HCT116 (cell line): ENCODE measurements at regions not wholly inside any gene's neighbourhood (a gene's known extent, or its start where the extent isn't known, plus 50 kb on each side); places are given as distances from the start of the nearest gene placed in this dataset.

Experiments
- ATAC-seq: fragments of 200-7000 bp; cut with Tn5 transposase; 2 replicates; pipeline ENCODE4 v1.9.1; 2020; ENCODE audit warnings: mild to moderate bottlenecking, moderate library complexity
- BruUV-seq: library from RNA; stranded (reverse); fragments of 400-500 nt; replicated peaks from 2 replicates; lab custom pipeline; 2021; lab: Mats Ljungman, UMichigan
- CTCF ChIA-PET: fragments of 300-600 bp; sonication (Branson Sonifier 250); formaldehyde crosslinking; loops from one replicate; lab custom pipeline; 2021; ENCODE audit warnings: antibody characterized with exemption; lab: Charles Lee
- POLR2A ChIA-PET: fragments of 300-600, 350-600 bp; sonication (Branson Sonifier 250); formaldehyde crosslinking; loops from one replicate; lab custom pipeline; 2021; ENCODE audit warnings: antibody characterized with exemption; lab: Charles Lee
- RAD21 ChIA-PET, 2 experiments: fragments of 300-600 bp; sonication (Branson Sonifier 250); formaldehyde crosslinking; loops; one replicate each; lab custom pipeline; 2023; ENCODE audit warnings: low total read pairs in 2 of 2; ENCODE audit not compliant: uncharacterized antibody in 2 of 2, unreplicated experiment in 2 of 2, low non-redundant PET in 1 of 2; lab: Charles Lee
- DNase-seq: peaks from one replicate; pipeline ENCODE4 v3.0.0-alpha.2; 2010; ENCODE audit warnings: low read depth, low spot score
- H2AFZ ChIP-seq: fragments of 200-600 bp; shearing (Covaris generic), sonication (generic); 2 replicates; pipeline ENCODE4 v1.6.1; 2017; ENCODE audit warnings: low read depth, mixed run types, mixed read lengths, antibody characterized with exemption, low read length; ENCODE audit not compliant: poor library complexity, severe bottlenecking
- H3K27ac ChIP-seq: 2 replicates; pipeline ENCODE4 v1.5.1; 2012; ENCODE audit warnings: low read depth, low read length
- H3K27me3 ChIP-seq: fragments of 200-600 bp; sonication (generic); 2 replicates; pipeline ENCODE4 v1.6.1; 2016; ENCODE audit warnings: mixed run types, low read length, mixed read lengths; ENCODE audit not compliant: insufficient read depth
- H3K36me3 ChIP-seq, 2 experiments: fragments of 200-500 bp in 1 of 2; fragments of 200-600 bp in 1 of 2; sonication (Bioruptor generic) in 1 of 2; sonication (generic) in 1 of 2; 2 replicates each; pipeline versions ENCODE4 v1.5.1 to v1.6.1; 2014 to 2016; ENCODE audit warnings: low read length in 2 of 2, inconsistent platforms in 1 of 2, mixed read lengths in 1 of 2, mixed run types in 1 of 2; ENCODE audit not compliant: insufficient read depth in 2 of 2, control insufficient read depth in 1 of 2
- H3K4me1 ChIP-seq, 2 experiments: fragments of 200-600 bp in 1 of 2; sonication (generic) in 1 of 2; 2 replicates each; pipeline versions ENCODE4 v1.5.1 to v1.6.1; 2012 to 2017; ENCODE audit warnings: low read length in 2 of 2, inconsistent platforms in 1 of 2, mild to moderate bottlenecking in 1 of 2, mixed read lengths in 1 of 2, mixed run types in 1 of 2, moderate library complexity in 1 of 2; ENCODE audit not compliant: insufficient read depth in 2 of 2, control insufficient read depth in 1 of 2
- H3K4me2 ChIP-seq: fragments of 200-600 bp; sonication (generic); 2 replicates; pipeline ENCODE4 v1.6.1; 2017; ENCODE audit warnings: mixed run types, low read length, mixed read lengths
- H3K4me3 ChIP-seq, 2 experiments: fragments of 200-600 bp in 1 of 2; sonication (generic) in 1 of 2; replicated peaks in 1 of 2; 2 replicates each; pipeline ENCODE4 v1.5.1; 2011 to 2016; ENCODE audit warnings: low read length in 2 of 2, control low read depth in 1 of 2, low read depth in 1 of 2, mild to moderate bottlenecking in 1 of 2, mixed read lengths in 1 of 2, mixed run types in 1 of 2
- H3K79me2 ChIP-seq: fragments of 200-600 bp; sonication (generic); 2 replicates; pipeline ENCODE4 v1.6.1; 2017; ENCODE audit warnings: mild to moderate bottlenecking, mixed run types, low read length, moderate library complexity, mixed read lengths; ENCODE audit not compliant: insufficient read depth
- H3K9ac ChIP-seq: fragments of 200-600 bp; sonication (generic); 2 replicates; pipeline ENCODE4 v1.6.1; 2016; ENCODE audit warnings: low read length, mixed read lengths
- H3K9me2 ChIP-seq: fragments of 200-600 bp; sonication (generic), shearing (Covaris generic); 2 replicates; pipeline ENCODE4 v1.6.1; 2017; ENCODE audit warnings: mixed run types, mild to moderate bottlenecking, moderate library complexity; ENCODE audit not compliant: insufficient read depth
- H3K9me3 ChIP-seq, 2 experiments: fragments of 200-500 bp in 1 of 2; fragments of 200-600 bp in 1 of 2; sonication (Bioruptor generic) in 1 of 2; sonication (generic) in 1 of 2; 2 replicates each; pipeline ENCODE4 v1.6.1; 2014 to 2017; ENCODE audit warnings: low read length in 2 of 2, mixed read lengths in 2 of 2, inconsistent platforms in 1 of 2, low read depth in 1 of 2, mild to moderate bottlenecking in 1 of 2, mixed run types in 1 of 2, moderate library complexity in 1 of 2; ENCODE audit not compliant: control insufficient read depth in 1 of 2, insufficient read depth in 1 of 2
- H4K20me1 ChIP-seq: fragments of 200-600 bp; sonication (generic), shearing (Covaris generic); 2 replicates; pipeline ENCODE4 v1.6.1; 2017; ENCODE audit warnings: mixed run types, mild to moderate bottlenecking, moderate library complexity; ENCODE audit not compliant: insufficient read depth
- EGR1 ChIP-seq: IDR thresholded peaks from 2 replicates; pipeline ENCODE4 v1.6.1; 2012; ENCODE audit warnings: low read depth
- ELF1 ChIP-seq: IDR thresholded peaks from 2 replicates; pipeline ENCODE4 v1.6.1; 2012; ENCODE audit warnings: low read depth, borderline replicate concordance
- EZH2 ChIP-seq: fragments of 200-600 bp; sonication (generic); IDR thresholded peaks from 2 replicates; pipeline ENCODE4 v1.6.1; 2017; ENCODE audit warnings: antibody characterized with exemption, mixed run types
- JUND ChIP-seq: IDR thresholded peaks from 2 replicates; pipeline ENCODE4 v1.6.1; 2012
- POLR2A ChIP-seq: IDR thresholded peaks from 2 replicates; pipeline ENCODE4 v1.7.0; 2011; ENCODE audit warnings: borderline replicate concordance; ENCODE audit not compliant: insufficient read depth, insufficient read length; ENCODE audit errors: extremely low read depth
- POLR2AphosphoS5 ChIP-seq: IDR thresholded peaks from 2 replicates; pipeline ENCODE4 v1.6.1; 2011; ENCODE audit warnings: mild to moderate bottlenecking, low read depth, low read length, moderate library complexity
- RAD21 ChIP-seq: IDR thresholded peaks from 2 replicates; pipeline ENCODE4 v1.6.1; 2012; ENCODE audit warnings: low read depth, mild to moderate bottlenecking
- SP1 ChIP-seq: IDR thresholded peaks from 2 replicates; pipeline ENCODE4 v1.6.1; 2012; ENCODE audit warnings: low read depth
- SRF ChIP-seq: IDR thresholded peaks from 2 replicates; pipeline ENCODE4 v1.6.1; 2012; ENCODE audit warnings: low read depth
- TCF7L2 ChIP-seq: IDR thresholded peaks from 2 replicates; pipeline ENCODE4 v1.7.0; 2011; ENCODE audit warnings: borderline replicate concordance, inconsistent platforms; ENCODE audit not compliant: insufficient read depth, insufficient read length; ENCODE audit errors: extremely low read depth
- ZFX ChIP-seq: fragments of 450-650 bp; IDR thresholded peaks from 2 replicates; pipeline ENCODE4 v1.6.1; 2017
- intact Hi-C: fragments of 100-400 bp; cut with micrococcal nuclease; formaldehyde crosslinking; loops from 2 replicates; pipeline ENCODE4 v1.10.0; 2022
- TF ChIP-seq, protein P1 (sequence below): IDR thresholded peaks from 2 replicates; pipeline ENCODE4 v1.6.1; 2011; ENCODE audit warnings: mild to moderate bottlenecking, low read length, moderate library complexity; ENCODE audit not compliant: insufficient replicate concordance; ENCODE audit errors: extremely low read depth
- TF ChIP-seq, protein P2 (sequence below), 3 experiments: fragments of 200-600 bp in 1 of 3; sonication (generic) in 1 of 3; IDR thresholded peaks in 2 of 3; conservative IDR thresholded peaks in 1 of 3; 2 replicates each; pipeline ENCODE4 v1.5.1; 2012 to 2017; ENCODE audit warnings: low read depth in 2 of 3, low read length in 2 of 3, antibody characterized with exemption in 1 of 3, borderline replicate concordance in 1 of 3, control low read depth in 1 of 3, mild to moderate bottlenecking in 1 of 3, mixed read lengths in 1 of 3, mixed run types in 1 of 3, moderate library complexity in 1 of 3; ENCODE audit not compliant: insufficient read depth in 1 of 3
- TF ChIP-seq, protein P3 (sequence below): IDR thresholded peaks from 2 replicates; pipeline ENCODE4 v1.6.1; 2012

DNA sequence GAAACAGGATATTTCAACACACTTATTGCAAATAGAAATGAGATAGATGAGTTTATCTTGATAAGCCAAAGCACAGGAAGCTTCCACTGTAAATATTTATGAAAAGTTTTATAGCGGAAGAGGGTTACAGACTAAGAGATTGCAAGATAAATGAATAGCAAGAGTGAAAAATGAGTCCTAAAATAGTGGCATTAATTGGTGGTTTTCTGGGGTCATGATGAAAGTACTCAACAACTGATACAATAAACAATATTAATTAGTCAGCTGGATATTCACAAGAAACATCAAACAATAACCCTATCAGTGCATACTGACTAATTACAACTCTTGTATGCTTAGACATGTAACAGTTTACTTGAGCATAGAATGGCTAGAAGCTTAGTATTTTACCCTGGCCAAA is 154.8 kb upstream of the CHODL start:
- no peak overlapping the region for H3K4me3 ChIP-seq
- CTCF ChIA-PET: no interaction called here
- TF ChIP-seq, protein P1, sequence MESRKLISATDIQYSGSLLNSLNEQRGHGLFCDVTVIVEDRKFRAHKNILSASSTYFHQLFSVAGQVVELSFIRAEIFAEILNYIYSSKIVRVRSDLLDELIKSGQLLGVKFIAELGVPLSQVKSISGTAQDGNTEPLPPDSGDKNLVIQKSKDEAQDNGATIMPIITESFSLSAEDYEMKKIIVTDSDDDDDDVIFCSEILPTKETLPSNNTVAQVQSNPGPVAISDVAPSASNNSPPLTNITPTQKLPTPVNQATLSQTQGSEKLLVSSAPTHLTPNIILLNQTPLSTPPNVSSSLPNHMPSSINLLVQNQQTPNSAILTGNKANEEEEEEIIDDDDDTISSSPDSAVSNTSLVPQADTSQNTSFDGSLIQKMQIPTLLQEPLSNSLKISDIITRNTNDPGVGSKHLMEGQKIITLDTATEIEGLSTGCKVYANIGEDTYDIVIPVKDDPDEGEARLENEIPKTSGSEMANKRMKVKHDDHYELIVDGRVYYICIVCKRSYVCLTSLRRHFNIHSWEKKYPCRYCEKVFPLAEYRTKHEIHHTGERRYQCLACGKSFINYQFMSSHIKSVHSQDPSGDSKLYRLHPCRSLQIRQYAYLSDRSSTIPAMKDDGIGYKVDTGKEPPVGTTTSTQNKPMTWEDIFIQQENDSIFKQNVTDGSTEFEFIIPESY: no peak
- TF ChIP-seq TCF7L2: no peak
- TF ChIP-seq EZH2: no peak
- TF ChIP-seq, protein P2, sequence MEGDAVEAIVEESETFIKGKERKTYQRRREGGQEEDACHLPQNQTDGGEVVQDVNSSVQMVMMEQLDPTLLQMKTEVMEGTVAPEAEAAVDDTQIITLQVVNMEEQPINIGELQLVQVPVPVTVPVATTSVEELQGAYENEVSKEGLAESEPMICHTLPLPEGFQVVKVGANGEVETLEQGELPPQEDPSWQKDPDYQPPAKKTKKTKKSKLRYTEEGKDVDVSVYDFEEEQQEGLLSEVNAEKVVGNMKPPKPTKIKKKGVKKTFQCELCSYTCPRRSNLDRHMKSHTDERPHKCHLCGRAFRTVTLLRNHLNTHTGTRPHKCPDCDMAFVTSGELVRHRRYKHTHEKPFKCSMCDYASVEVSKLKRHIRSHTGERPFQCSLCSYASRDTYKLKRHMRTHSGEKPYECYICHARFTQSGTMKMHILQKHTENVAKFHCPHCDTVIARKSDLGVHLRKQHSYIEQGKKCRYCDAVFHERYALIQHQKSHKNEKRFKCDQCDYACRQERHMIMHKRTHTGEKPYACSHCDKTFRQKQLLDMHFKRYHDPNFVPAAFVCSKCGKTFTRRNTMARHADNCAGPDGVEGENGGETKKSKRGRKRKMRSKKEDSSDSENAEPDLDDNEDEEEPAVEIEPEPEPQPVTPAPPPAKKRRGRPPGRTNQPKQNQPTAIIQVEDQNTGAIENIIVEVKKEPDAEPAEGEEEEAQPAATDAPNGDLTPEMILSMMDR (IDR thresholded peaks at IDR 0.05 in 2 of 3, conservative IDR thresholded peaks at IDR 0.05 in 1 of 3; ENCODE audit: borderline replicate concordance in 1 of 3, insufficient read depth in 1 of 3, low read depth in 2 of 3, low read length in 2 of 3): no peak
- TF ChIP-seq SRF: no peak
- no peak for TF ChIP-seq ZFX
- no peak for TF ChIP-seq POLR2AphosphoS5
- TF ChIP-seq POLR2A: no peak
- TF ChIP-seq RAD21: no peak
- no peak for TF ChIP-seq JUND
- TF ChIP-seq, protein P3, sequence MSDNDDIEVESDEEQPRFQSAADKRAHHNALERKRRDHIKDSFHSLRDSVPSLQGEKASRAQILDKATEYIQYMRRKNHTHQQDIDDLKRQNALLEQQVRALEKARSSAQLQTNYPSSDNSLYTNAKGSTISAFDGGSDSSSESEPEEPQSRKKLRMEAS: no peak
- no peak for TF ChIP-seq SP1
- TF ChIP-seq EGR1: no peak
- TF ChIP-seq ELF1: no peak
- TF ChIP-seq, all 23 proteins: peak for 0
- Histone ChIP-seq H3K36me3 (no peaks in the 10 kb centered on the region), H3K27ac (no peak overlapping the region), H3K4me1 (no peaks in the 10 kb centered on the region), H3K27me3 (no peaks in the 10 kb centered on the region), H3K9ac (no peak overlapping the region), H3K9me3 (peaks cover 15 to 33% of the 10 kb centered on the region in 2 experiments; a peak in 2 of 4 replicates), H3K4me2 (no peak overlapping the region), H3K79me2 (no peaks in the 10 kb centered on the region), H4K20me1 (no peaks in the 10 kb centered on the region), H3K9me2 (no peaks in the 10 kb centered on the region), H2AFZ (no peak overlapping the region)
- no peak for DNase-seq
- RAD21 ChIA-PET: no interaction called here
- ATAC-seq: no peak
- POLR2A ChIA-PET: no interaction called here
- BruUV-seq: no TSS peak
- intact Hi-C loops: no loop called here
